Fibroblast of the aortic adventitia (primary cell): ENCODE measurements at regions not wholly inside any gene's neighbourhood (a gene's known extent, or its start where the extent isn't known, plus 50 kb on each side); places are given as distances from the start of the nearest gene placed in this dataset.

Source experiments
- DNase-seq: peaks from one replicate; pipeline ENCODE4 v3.0.0-alpha.2; 2010; ENCODE audit warnings: low read depth
- H3K4me3 ChIP-seq: 2 replicates; pipeline ENCODE4 v1.5.1; 2011; ENCODE audit warnings: low read depth, mild to moderate bottlenecking, control low read depth, low read length, moderate library complexity
- CTCF ChIP-seq: IDR thresholded peaks from 2 replicates; pipeline ENCODE4 v1.5.1; 2011; ENCODE audit warnings: mild to moderate bottlenecking, low read length, control low read depth, inconsistent platforms; ENCODE audit not compliant: insufficient read depth

- H3K4me3 ChIP-seq, result no peak overlapping the region
- peak; percentile 92 for DNase-seq
- no peak for TF ChIP-seq CTCF
Observed at GRCh38 chr12:60148831-60149230, 553.0 kb downstream of the SLC16A7 start.

GRCh38 chr12:60152756-60153155, 556.9 kb downstream of the SLC16A7 start:
- TF ChIP-seq CTCF, result no peak
- H3K4me3 ChIP-seq, result no peak overlapping the region
- DNase-seq, result no peak

GRCh38 chr12:60159761-60160160, 563.9 kb downstream of the SLC16A7 start:
- H3K4me3 ChIP-seq, result no peak overlapping the region
- DNase-seq, result no peak
- no peak for TF ChIP-seq CTCF

GRCh38 chr12:60162988-60163720, 567.3 kb downstream of the SLC16A7 start:
- no peak for DNase-seq
- no peak for TF ChIP-seq CTCF

GRCh38 chr12:60165781-60166180, 570.0 kb downstream of the SLC16A7 start:
- no peak for DNase-seq
- TF ChIP-seq CTCF, result no peak
- H3K4me3 ChIP-seq, result no peak overlapping the region

More at GRCh38 chr12:60162988-60163720, 567.3 kb downstream of the SLC16A7 start:
- no peak overlapping the region for H3K4me3 ChIP-seq

- DNase-seq, result no peak
- TF ChIP-seq CTCF, result no peak
- no peak overlapping the region for H3K4me3 ChIP-seq
Observed at GRCh38 chr12:60168441-60168840, 572.6 kb downstream of the SLC16A7 start.

GRCh38 chr12:60169904-60170303, 574.1 kb downstream of the SLC16A7 start:
- no peak for TF ChIP-seq CTCF
- no peak overlapping the region for H3K4me3 ChIP-seq
- DNase-seq, result peak; percentile 33
